Muscle layer of colon (tissue), 2 donors: ENCODE measurements at regions not wholly inside any gene's neighbourhood (a gene's known extent, or its start where the extent isn't known, plus 50 kb on each side); places are given as distances from the start of the nearest gene placed in this dataset.

Experiments used
- H3K27ac ChIP-seq: one replicate; pipeline ENCODE4 v1.7.0; 2013; ENCODE audit warnings: low read depth, mild to moderate bottlenecking, low read length, moderate library complexity
- H3K27me3 ChIP-seq, 2 donors: one replicate each; pipeline ENCODE4 v1.7.0; 2013; ENCODE audit warnings: low read length in 2 of 2, mild to moderate bottlenecking in 2 of 2; ENCODE audit not compliant: insufficient read depth in 2 of 2, control insufficient read depth in 1 of 2
- H3K36me3 ChIP-seq: one replicate; pipeline ENCODE4 v1.7.0; 2013; ENCODE audit warnings: mild to moderate bottlenecking, low read length; ENCODE audit not compliant: insufficient read depth
- H3K4me1 ChIP-seq: one replicate; pipeline ENCODE4 v1.7.0; 2013; ENCODE audit warnings: mild to moderate bottlenecking, low read length; ENCODE audit not compliant: insufficient read depth
- H3K4me3 ChIP-seq, 2 donors: one replicate each; pipeline ENCODE4 v1.7.0; 2013; ENCODE audit warnings: low read length in 2 of 2, low read depth in 1 of 2, mild to moderate bottlenecking in 1 of 2, moderate library complexity in 1 of 2
- H3K9ac ChIP-seq: one replicate; pipeline ENCODE4 v1.7.0; 2013; ENCODE audit warnings: low read length
- H3K9me3 ChIP-seq: one replicate; pipeline ENCODE4 v1.7.0; 2013; ENCODE audit warnings: mild to moderate bottlenecking, low read length
- donor health status: abdominal sarcoma.
- donor health status: Adenocarcinoma of cecum.

GRCh38 chr11:134757633-134758032 lies 345.6 kb upstream of the B3GAT1 start:
- no peaks in the 10 kb centered on the region for H3K36me3 ChIP-seq
- H3K27me3 ChIP-seq, result no peaks in the 10 kb centered on the region
- no peak overlapping the region for H3K27ac ChIP-seq
- H3K9ac ChIP-seq, result no peak overlapping the region
- no peak overlapping the region for H3K4me3 ChIP-seq
- H3K4me1 ChIP-seq, result no peaks in the 10 kb centered on the region
- no peaks in the 10 kb centered on the region for H3K9me3 ChIP-seq

- Histone ChIP-seq H3K9ac (no peak overlapping the region), H3K36me3 (no peaks in the 10 kb centered on the region), H3K27me3 (no peaks in the 10 kb centered on the region), H3K9me3 (no peaks in the 10 kb centered on the region), H3K4me3 (no peak overlapping the region), H3K27ac (no peak overlapping the region), H3K4me1 (no peaks in the 10 kb centered on the region)
Observed at GRCh38 chr11:134756811-134757540, 344.9 kb upstream of the B3GAT1 start.

GRCh38 chr11:134755535-134755934 lies 343.5 kb upstream of the B3GAT1 start:
- H3K27me3 ChIP-seq, result no peaks in the 10 kb centered on the region
- H3K4me3 ChIP-seq, result no peak overlapping the region
- no peak overlapping the region for H3K9ac ChIP-seq
- H3K9me3 ChIP-seq, result no peaks in the 10 kb centered on the region
- H3K36me3 ChIP-seq, result no peaks in the 10 kb centered on the region
- no peak overlapping the region for H3K27ac ChIP-seq
- no peaks in the 10 kb centered on the region for H3K4me1 ChIP-seq

- Histone ChIP-seq H3K4me3 (no peak overlapping the region), H3K9me3 (no peaks in the 10 kb centered on the region)
Observed at GRCh38 chr11:134754521-134755198, 342.6 kb upstream of the B3GAT1 start.

GRCh38 chr11:134753771-134754520 lies 341.9 kb upstream of the B3GAT1 start:
- Histone ChIP-seq H3K4me1 (no peaks in the 10 kb centered on the region), H3K4me3 (no peak overlapping the region), H3K9me3 (no peaks in the 10 kb centered on the region), H3K27me3 (no peaks in the 10 kb centered on the region), H3K36me3 (no peaks in the 10 kb centered on the region), H3K27ac (no peak overlapping the region), H3K9ac (no peak overlapping the region)

More at GRCh38 chr11:134754521-134755198, 342.6 kb upstream of the B3GAT1 start:
- Histone ChIP-seq H3K4me1 (no peaks in the 10 kb centered on the region), H3K27ac (no peak overlapping the region), H3K27me3 (no peaks in the 10 kb centered on the region), H3K36me3 (no peaks in the 10 kb centered on the region), H3K9ac (no peak overlapping the region)

- Histone ChIP-seq H3K4me3 (no peak overlapping the region), H3K4me1 (no peaks in the 10 kb centered on the region), H3K36me3 (no peaks in the 10 kb centered on the region), H3K9me3 (no peaks in the 10 kb centered on the region), H3K9ac (no peak overlapping the region), H3K27ac (no peak overlapping the region), H3K27me3 (no peaks in the 10 kb centered on the region)
Observed at GRCh38 chr11:134752964-134753770, 341.1 kb upstream of the B3GAT1 start.

DNA sequence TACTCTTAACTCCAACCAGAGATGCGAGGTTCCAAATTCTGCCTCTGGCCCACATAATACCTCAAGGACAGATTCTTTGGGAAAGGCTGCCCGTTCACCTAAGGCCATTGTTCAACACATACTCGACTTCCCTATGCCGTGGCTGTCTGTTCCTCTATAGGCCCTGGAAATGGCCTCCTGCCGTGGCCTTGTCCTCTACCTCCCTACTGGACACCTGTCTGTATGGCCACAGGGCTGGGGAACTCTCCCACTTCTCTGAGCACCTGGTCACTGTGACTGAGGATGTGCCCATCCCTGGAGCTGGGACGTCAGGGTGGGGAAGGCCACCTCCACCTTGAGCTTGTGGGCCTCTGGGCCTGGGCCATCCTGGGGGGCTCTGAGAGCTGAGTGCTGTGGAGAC lies 340.5 kb upstream of the B3GAT1 start:
- H3K4me1 ChIP-seq, result no peaks in the 10 kb centered on the region
- H3K9ac ChIP-seq, result no peak overlapping the region
- no peaks in the 10 kb centered on the region for H3K27me3 ChIP-seq
- no peak overlapping the region for H3K27ac ChIP-seq
- H3K4me3 ChIP-seq, result no peak overlapping the region
- H3K9me3 ChIP-seq, result no peaks in the 10 kb centered on the region
- no peaks in the 10 kb centered on the region for H3K36me3 ChIP-seq

- Histone ChIP-seq H3K4me3 (no peak overlapping the region), H3K27ac (no peak overlapping the region), H3K9me3 (no peaks in the 10 kb centered on the region), H3K36me3 (no peaks in the 10 kb centered on the region), H3K27me3 (no peaks in the 10 kb centered on the region), H3K4me1 (no peaks in the 10 kb centered on the region), H3K9ac (no peak overlapping the region)
Observed at GRCh38 chr11:134751766-134752165, 339.7 kb upstream of the B3GAT1 start.

GRCh38 chr11:134751031-134751585 lies 339.1 kb upstream of the B3GAT1 start:
- Histone ChIP-seq H3K4me3 (no peak overlapping the region), H3K27me3 (no peaks in the 10 kb centered on the region), H3K27ac (no peak overlapping the region), H3K36me3 (no peaks in the 10 kb centered on the region), H3K9me3 (no peaks in the 10 kb centered on the region), H3K4me1 (no peaks in the 10 kb centered on the region), H3K9ac (no peak overlapping the region)

- Histone ChIP-seq H3K27ac (no peak overlapping the region), H3K9me3 (no peaks in the 10 kb centered on the region), H3K36me3 (no peaks in the 10 kb centered on the region)
Observed at GRCh38 chr11:134750619-134751018, 338.6 kb upstream of the B3GAT1 start.

More at GRCh38 chr11:134750619-134751018, 338.6 kb upstream of the B3GAT1 start:
- Histone ChIP-seq H3K27me3 (no peaks in the 10 kb centered on the region), H3K4me3 (no peak overlapping the region), H3K9ac (no peak overlapping the region), H3K4me1 (no peaks in the 10 kb centered on the region)
